Loucy (cell line): ENCODE measurements at regions not wholly inside any gene's neighbourhood (a gene's known extent, or its start where the extent isn't known, plus 50 kb on each side); places are given as distances from the start of the nearest gene placed in this dataset.
"Not testable (repeated sequence)": the region's sequence is repeated elsewhere in the genome, so short reads cannot be mapped to it uniquely, and the experiment has no call there.

ENCODE experiments used
- H2AFZ ChIP-seq: fragments of 200-600 bp; sonication (generic); 2 replicates; pipeline ENCODE4 v1.6.0; 2016; ENCODE audit warnings: antibody characterized with exemption, mild to moderate bottlenecking, low read length, moderate library complexity
- H3F3A ChIP-seq: fragments of 200-600 bp; 2 replicates; pipeline ENCODE4 v1.6.0; 2016; ENCODE audit warnings: antibody characterized with exemption, low read depth, mild to moderate bottlenecking
- H3K27me3 ChIP-seq: fragments of 200-600 bp; sonication (generic); 2 replicates; pipeline ENCODE4 v1.6.1; 2014; ENCODE audit warnings: low read length, mild to moderate bottlenecking; ENCODE audit not compliant: insufficient read depth, poor library complexity, severe bottlenecking
- H3K36me3 ChIP-seq: fragments of 200-600 bp; sonication (generic); 2 replicates; pipeline ENCODE4 v1.6.1; 2016; ENCODE audit warnings: low read length; ENCODE audit not compliant: insufficient read depth
- H3K4me1 ChIP-seq: fragments of 200-600 bp; sonication (generic); 2 replicates; pipeline ENCODE4 v1.5.1; 2014; ENCODE audit warnings: low read length, mild to moderate bottlenecking; ENCODE audit not compliant: insufficient read depth, poor library complexity, severe bottlenecking
- H3K4me2 ChIP-seq: fragments of 200-600 bp; sonication (generic); 2 replicates; pipeline ENCODE4 v1.6.0; 2014; ENCODE audit warnings: antibody characterized with exemption, low read length, low read depth, mild to moderate bottlenecking; ENCODE audit not compliant: poor library complexity, severe bottlenecking
- H3K4me3 ChIP-seq: fragments of 200-600 bp; sonication (generic); 2 replicates; pipeline ENCODE4 v1.5.1; 2014; ENCODE audit warnings: low read length, mild to moderate bottlenecking, mixed read lengths; ENCODE audit not compliant: poor library complexity, severe bottlenecking
- H3K79me2 ChIP-seq: fragments of 200-600 bp; sonication (generic); 2 replicates; pipeline ENCODE4 v1.6.1; 2014; ENCODE audit warnings: low read length; ENCODE audit not compliant: insufficient read depth
- H3K9ac ChIP-seq: fragments of 200-600 bp; sonication (generic); 2 replicates; pipeline ENCODE4 v1.6.0; 2014; ENCODE audit warnings: mild to moderate bottlenecking, low read depth, low read length, moderate library complexity; ENCODE audit not compliant: poor library complexity, severe bottlenecking
- H3K9me2 ChIP-seq: fragments of 200-600 bp; sonication (generic); replicated peaks from 2 replicates; pipeline ENCODE4 v1.6.1; 2016; ENCODE audit warnings: low read depth, low read length, mixed read lengths
- H3K9me3 ChIP-seq: fragments of 200-600 bp; sonication (generic); 2 replicates; pipeline ENCODE4 v1.6.1; 2014; ENCODE audit warnings: mild to moderate bottlenecking, antibody characterized with exemption, low read length, low read depth; ENCODE audit not compliant: insufficient read depth
- H4K20me1 ChIP-seq: fragments of 200-600 bp; sonication (generic); 2 replicates; pipeline ENCODE4 v1.6.0; 2014; ENCODE audit warnings: antibody characterized with exemption, low read length, mild to moderate bottlenecking; ENCODE audit not compliant: insufficient read depth, poor library complexity, severe bottlenecking
- EZH2phosphoT487 ChIP-seq: fragments of 200-600 bp; IDR thresholded peaks from 2 replicates; pipeline ENCODE4 v1.6.1; 2018; ENCODE audit warnings: antibody characterized with exemption, mild to moderate bottlenecking, moderate library complexity, borderline replicate concordance
- TF ChIP-seq, protein P1 (sequence below): fragments of 200-600 bp; sonication (generic); conservative IDR thresholded peaks from 2 replicates; pipeline ENCODE4 v1.5.1; 2014; ENCODE audit warnings: mild to moderate bottlenecking, antibody characterized with exemption, low read length

- Histone ChIP-seq H3K4me2 (no peak overlapping the region), H3K36me3 (no peaks in the 10 kb centered on the region), H3K9me2 (no peaks in the 10 kb centered on the region), H3K9ac (no peak overlapping the region), H3K79me2 (no peaks in the 10 kb centered on the region), H3K4me3 (no peak overlapping the region), H4K20me1 (no peaks in the 10 kb centered on the region), H2AFZ (no peak overlapping the region), H3K4me1 (no peaks in the 10 kb centered on the region), H3F3A (no peaks in the 10 kb centered on the region), H3K9me3 (no peaks in the 10 kb centered on the region), H3K27me3 (no peaks in the 10 kb centered on the region)
- TF ChIP-seq, protein P1, sequence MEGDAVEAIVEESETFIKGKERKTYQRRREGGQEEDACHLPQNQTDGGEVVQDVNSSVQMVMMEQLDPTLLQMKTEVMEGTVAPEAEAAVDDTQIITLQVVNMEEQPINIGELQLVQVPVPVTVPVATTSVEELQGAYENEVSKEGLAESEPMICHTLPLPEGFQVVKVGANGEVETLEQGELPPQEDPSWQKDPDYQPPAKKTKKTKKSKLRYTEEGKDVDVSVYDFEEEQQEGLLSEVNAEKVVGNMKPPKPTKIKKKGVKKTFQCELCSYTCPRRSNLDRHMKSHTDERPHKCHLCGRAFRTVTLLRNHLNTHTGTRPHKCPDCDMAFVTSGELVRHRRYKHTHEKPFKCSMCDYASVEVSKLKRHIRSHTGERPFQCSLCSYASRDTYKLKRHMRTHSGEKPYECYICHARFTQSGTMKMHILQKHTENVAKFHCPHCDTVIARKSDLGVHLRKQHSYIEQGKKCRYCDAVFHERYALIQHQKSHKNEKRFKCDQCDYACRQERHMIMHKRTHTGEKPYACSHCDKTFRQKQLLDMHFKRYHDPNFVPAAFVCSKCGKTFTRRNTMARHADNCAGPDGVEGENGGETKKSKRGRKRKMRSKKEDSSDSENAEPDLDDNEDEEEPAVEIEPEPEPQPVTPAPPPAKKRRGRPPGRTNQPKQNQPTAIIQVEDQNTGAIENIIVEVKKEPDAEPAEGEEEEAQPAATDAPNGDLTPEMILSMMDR: no peak
- TF ChIP-seq EZH2phosphoT487: no peak
These were observed 54.0 kb upstream of the BBX start for GRCh38 chr3:107468782-107469181.

DNA sequence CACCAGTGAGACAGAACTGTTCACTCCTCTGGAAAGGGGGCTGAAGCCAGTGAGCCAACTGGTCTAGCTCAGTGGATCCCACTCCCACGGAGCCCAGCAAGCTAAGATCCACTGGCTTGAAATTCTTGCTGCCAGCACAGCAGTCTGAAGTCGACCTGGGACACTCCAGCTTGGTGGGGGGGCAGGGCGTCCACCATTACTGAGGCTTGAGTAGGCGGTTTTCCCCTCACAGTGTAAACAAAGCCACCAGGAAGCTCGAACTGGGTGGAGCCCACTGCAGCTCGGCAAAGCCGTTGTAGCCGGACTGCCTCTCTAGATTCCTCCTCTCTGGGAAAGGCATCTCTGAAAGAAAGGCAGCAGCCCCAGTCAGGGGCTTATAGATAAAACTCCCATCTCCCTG is 52.3 kb upstream of the BBX start:
- H3K27me3 ChIP-seq, H3K9me2 ChIP-seq, H2AFZ ChIP-seq, H3K4me2 ChIP-seq, H3K4me1 ChIP-seq, H3K36me3 ChIP-seq, H3K9ac ChIP-seq, H3K9me3 ChIP-seq, H3K4me3 ChIP-seq, H4K20me1 ChIP-seq, H3F3A ChIP-seq, H3K79me2 ChIP-seq: not testable (repeated sequence)
